Stimulated activated CD4-positive, alpha-beta T cell treated with anti-CD3 and anti-CD28 coated beads, Interleukin-4, amount 100 ng/mL, for 1 hour (primary cell): ENCODE measurements at regions not wholly inside any gene's neighbourhood (a gene's known extent, or its start where the extent isn't known, plus 50 kb on each side); places are given as distances from the start of the nearest gene placed in this dataset.
"Not testable (repeated sequence)": the region's sequence is repeated elsewhere in the genome, so short reads cannot be mapped to it uniquely, and the experiment has no call there.

Experiments
- DNase-seq: peaks from one replicate; pipeline ENCODE4 v3.0.0-alpha.2; 2020

- DNase-seq: no peak
Measured at GRCh38 chr5:17831279-17831678, 197.0 kb downstream of the TAF11L14 start.

- no peak for DNase-seq
Measured at GRCh38 chr5:17832949-17833745, 198.9 kb downstream of the TAF11L14 start.

GRCh38 chr5:17837757-17838156 is 203.5 kb downstream of the TAF11L14 start:
- DNase-seq: no peak

GRCh38 chr5:17838469-17838868 is 204.2 kb downstream of the TAF11L14 start:
- DNase-seq: no peak

- no peak for DNase-seq
Measured at GRCh38 chr5:17839848-17840247, 205.6 kb downstream of the TAF11L14 start.

GRCh38 chr5:17846496-17846895 is 212.2 kb downstream of the TAF11L14 start:
- no peak for DNase-seq

- no peak for DNase-seq
Measured at GRCh38 chr5:17847286-17847685, 213.0 kb downstream of the TAF11L14 start.

- DNase-seq: no peak
Measured at GRCh38 chr5:17852111-17852510, 217.9 kb downstream of the TAF11L14 start.

- no peak for DNase-seq
Measured at GRCh38 chr5:17852740-17853139, 218.5 kb downstream of the TAF11L14 start.

GRCh38 chr5:17854901-17855300 is 220.6 kb downstream of the TAF11L14 start:
- no peak for DNase-seq

- no peak for DNase-seq
Measured at GRCh38 chr5:17860660-17861315, 226.5 kb downstream of the TAF11L14 start.

GRCh38 chr5:17864903-17865302 is 230.6 kb downstream of the TAF11L14 start:
- DNase-seq: not testable (repeated sequence)

GRCh38 chr5:17865966-17866365 is 231.7 kb downstream of the TAF11L14 start:
- not testable (repeated sequence) for DNase-seq

- no peak for DNase-seq
Measured at GRCh38 chr5:17872204-17872603, 237.9 kb downstream of the TAF11L14 start.

GRCh38 chr5:17878541-17878940 is 244.3 kb downstream of the TAF11L14 start:
- DNase-seq: no peak

- no peak for DNase-seq
Measured at GRCh38 chr5:17879276-17879675, 245.0 kb downstream of the TAF11L14 start.

- no peak for DNase-seq
Measured at GRCh38 chr5:17880869-17881268, 246.6 kb downstream of the TAF11L14 start.

GRCh38 chr5:17882760-17883488 is 248.7 kb downstream of the TAF11L14 start:
- DNase-seq: no peak

- DNase-seq: no peak
Measured at GRCh38 chr5:17888155-17888554, 253.9 kb downstream of the TAF11L14 start.

- DNase-seq: no peak
Measured at GRCh38 chr5:17890501-17890900, 256.2 kb downstream of the TAF11L14 start.

GRCh38 chr5:17891881-17892280 is 257.6 kb downstream of the TAF11L14 start:
- DNase-seq: no peak

GRCh38 chr5:17893026-17893635 is 258.9 kb downstream of the TAF11L14 start:
- DNase-seq: no peak

GRCh38 chr5:17895288-17896033 is 261.2 kb downstream of the TAF11L14 start:
- DNase-seq: no peak
